CD14-positive monocyte (primary cell): ENCODE measurements at regions not wholly inside any gene's neighbourhood (a gene's known extent, or its start where the extent isn't known, plus 50 kb on each side); places are given as distances from the start of the nearest gene placed in this dataset.

Experiments
- DNase-seq, 3 donors: peaks; one replicate each; pipeline ENCODE4 v3.0.0-alpha.2; 2011 to 2022
- H2AFZ ChIP-seq: 2 replicates; pipeline ENCODE4 v1.6.0; 2012; ENCODE audit warnings: mild to moderate bottlenecking, low read depth, low read length, inconsistent platforms; ENCODE audit not compliant: insufficient read depth, poor library complexity, severe bottlenecking
- H3K27ac ChIP-seq, 2 donors: 1 replicate in 1 of 2; 2 replicates in 1 of 2; pipeline ENCODE4 v1.5.1; 2012 to 2013; ENCODE audit warnings: low read length in 2 of 2, control low read depth in 1 of 2, inconsistent platforms in 1 of 2, low read depth in 1 of 2, mild to moderate bottlenecking in 1 of 2
- H3K27me3 ChIP-seq, 2 donors: one replicate each; pipeline versions ENCODE4 v1.6.0 to v1.6.1; 2011 to 2013; ENCODE audit warnings: low read length in 2 of 2; ENCODE audit not compliant: control insufficient read depth in 2 of 2, insufficient read depth in 2 of 2
- H3K36me3 ChIP-seq, 2 donors: replicated peaks in 1 of 2; 1 replicate in 1 of 2; 2 replicates in 1 of 2; pipeline versions ENCODE4 v1.5.1 to v1.6.1; 2012 to 2013; ENCODE audit warnings: low read length in 2 of 2, control low read depth in 1 of 2, inconsistent platforms in 1 of 2, mild to moderate bottlenecking in 1 of 2; ENCODE audit not compliant: insufficient read depth in 2 of 2, control insufficient read depth in 1 of 2
- H3K4me1 ChIP-seq, 2 donors: 1 replicate in 1 of 2; 2 replicates in 1 of 2; pipeline versions ENCODE4 v1.5.1 to v1.6.1; 2012 to 2013; ENCODE audit warnings: low read length in 2 of 2, control low read depth in 1 of 2, inconsistent platforms in 1 of 2, mild to moderate bottlenecking in 1 of 2, moderate library complexity in 1 of 2; ENCODE audit not compliant: insufficient read depth in 2 of 2, control insufficient read depth in 1 of 2
- H3K4me2 ChIP-seq: replicated peaks from 2 replicates; pipeline ENCODE3; 2012; ENCODE audit warnings: low read length, moderate library complexity, mild to moderate bottlenecking; ENCODE audit not compliant: poor library complexity, severe bottlenecking; ENCODE audit errors: extremely low read depth
- H3K4me3 ChIP-seq, 3 experiments: fragments of 200-600 bp in 1 of 3; sonication (generic) in 1 of 3; replicated peaks in 1 of 3; 1 replicate in 2 of 3; 2 replicates in 1 of 3; pipeline ENCODE4 v1.5.1; 2011 to 2013; ENCODE audit warnings: low read length in 3 of 3, mild to moderate bottlenecking in 3 of 3, control low read depth in 2 of 3, low read depth in 2 of 3, inconsistent platforms in 1 of 3, moderate library complexity in 1 of 3
- H3K79me2 ChIP-seq: 2 replicates; pipeline ENCODE4 v1.6.0; 2012; ENCODE audit warnings: mild to moderate bottlenecking, control low read depth, inconsistent platforms, low read length, moderate library complexity; ENCODE audit not compliant: insufficient read depth
- H3K9ac ChIP-seq: 2 replicates; pipeline ENCODE4 v1.6.0; 2017; ENCODE audit warnings: low read length, mild to moderate bottlenecking; ENCODE audit not compliant: insufficient read depth, poor library complexity, severe bottlenecking
- H3K9me3 ChIP-seq, 2 donors: replicated peaks in 1 of 2; 1 replicate in 1 of 2; 2 replicates in 1 of 2; pipeline versions ENCODE4 v1.5.1 to v1.6.1; 2012 to 2013; ENCODE audit warnings: low read length in 2 of 2, control low read depth in 1 of 2; ENCODE audit not compliant: control insufficient read depth in 1 of 2, insufficient read depth in 1 of 2
- H4K20me1 ChIP-seq: 2 replicates; pipeline ENCODE4 v1.6.0; 2012; ENCODE audit warnings: mild to moderate bottlenecking, low read length, control low read depth, moderate library complexity; ENCODE audit not compliant: insufficient read depth
- H3K27ac Mint-ChIP-seq, 7 donors: one replicate each; pipeline ENCODE4 v1.8.0; 2020; ENCODE audit warnings: mild to moderate bottlenecking in 7 of 7, mixed read lengths in 7 of 7, moderate library complexity in 6 of 7, inconsistent platforms in 2 of 7
- H3K27me3 Mint-ChIP-seq, 3 donors: one replicate each; pipeline ENCODE4 v1.8.0; 2021 to 2022; ENCODE audit warnings: low read depth in 3 of 3, mild to moderate bottlenecking in 3 of 3, mixed read lengths in 3 of 3, moderate library complexity in 3 of 3, inconsistent platforms in 1 of 3
- H3K36me3 Mint-ChIP-seq, 2 donors: one replicate each; pipeline ENCODE4 v1.8.0; 2020; ENCODE audit warnings: mixed read lengths in 2 of 2, inconsistent platforms in 1 of 2, mild to moderate bottlenecking in 1 of 2
- H3K4me1 Mint-ChIP-seq: one replicate; pipeline ENCODE4 v1.8.0; 2020; ENCODE audit warnings: mild to moderate bottlenecking, mixed read lengths
- H3K4me3 Mint-ChIP-seq, 2 donors: one replicate each; pipeline ENCODE4 v1.8.0; 2020; ENCODE audit warnings: mild to moderate bottlenecking in 2 of 2, mixed read lengths in 2 of 2, moderate library complexity in 1 of 2
- H3K9me3 Mint-ChIP-seq, 7 donors: one replicate each; pipeline ENCODE4 v1.8.0; 2020 to 2022; ENCODE audit warnings: mixed read lengths in 7 of 7, mild to moderate bottlenecking in 6 of 7, moderate library complexity in 6 of 7, inconsistent platforms in 2 of 7
- CTCF ChIP-seq: fragments of 200-600 bp; IDR thresholded peaks from one replicate; pipeline ENCODE4 v1.8.0; 2022; ENCODE audit warnings: antibody characterized with exemption, mild to moderate bottlenecking
- WGBS: methylation state at CpG from one replicate; pipeline ENCODE4 v1.1.5; 2013; ENCODE audit warnings: missing lambda C conversion rate; ENCODE audit not compliant: insufficient coverage; 5-methylcytosine and 5-hydroxymethylcytosine counted together
- intact Hi-C, 2 donors: fragments of 100-400 bp; cut with micrococcal nuclease; formaldehyde crosslinking; loops; one replicate each; pipeline versions ENCODE4 v1.15.0 to v1.15.1; 2023

- H3K4me1 ChIP-seq = no peaks in the 10 kb centered on the region
- no peak overlapping the region for H3K27ac Mint-ChIP-seq
- intact Hi-C loops = no loop called here
- H3K36me3 Mint-ChIP-seq = no peaks in the 10 kb centered on the region
- H3K79me2 ChIP-seq = no peaks in the 10 kb centered on the region
- H3K27me3 Mint-ChIP-seq = no peaks in the 10 kb centered on the region
- H3K4me3 Mint-ChIP-seq = no peak overlapping the region
- no peaks in the 10 kb centered on the region for H4K20me1 ChIP-seq
- no peak overlapping the region for H3K4me2 ChIP-seq
- TF ChIP-seq CTCF = no peak
- no peaks in the 10 kb centered on the region for H3K36me3 ChIP-seq
- no peak overlapping the region for H3K9ac ChIP-seq
- H3K4me3 ChIP-seq = no peak overlapping the region
- peaks cover 0 to 6% (median 2%) of the 10 kb centered on the region in 7 donors for H3K9me3 Mint-ChIP-seq
- no peak overlapping the region for H2AFZ ChIP-seq
- no peaks in the 10 kb centered on the region for H3K27me3 ChIP-seq
- no peak for DNase-seq
- H3K9me3 ChIP-seq = no peaks in the 10 kb centered on the region
- H3K4me1 Mint-ChIP-seq = no peaks in the 10 kb centered on the region
- no peak overlapping the region for H3K27ac ChIP-seq
These were observed 238.4 kb upstream of the ETAA1 start for GRCh38 chr2:67158718-67159117.

- Histone ChIP-seq H3K9me3 (no peaks in the 10 kb centered on the region), H4K20me1 (no peaks in the 10 kb centered on the region), H3K9ac (no peak overlapping the region), H3K4me3 (no peak overlapping the region), H3K4me1 (no peaks in the 10 kb centered on the region), H3K36me3 (no peaks in the 10 kb centered on the region), H3K27me3 (no peaks in the 10 kb centered on the region), H3K79me2 (no peaks in the 10 kb centered on the region), H3K4me2 (no peak overlapping the region), H2AFZ (no peak overlapping the region), H3K27ac (no peak overlapping the region)
- Mint-ChIP-seq H3K27me3 (no peaks in the 10 kb centered on the region), H3K4me1 (no peaks in the 10 kb centered on the region), H3K4me3 (no peak overlapping the region), H3K36me3 (no peaks in the 10 kb centered on the region), H3K9me3 (peaks cover 0 to 6% (median 2%) of the 10 kb centered on the region in 7 donors), H3K27ac (no peak overlapping the region)
- WGBS = 63% methylated on average over 1 of the region's 4 CpGs
- intact Hi-C loops = no loop called here
- DNase-seq = no peak
- TF ChIP-seq CTCF = no peak
These were observed 237.2 kb upstream of the ETAA1 start for GRCh38 chr2:67159929-67160328.
